GM21381 (cell line): ENCODE measurements at regions not wholly inside any gene's neighbourhood (a gene's known extent, or its start where the extent isn't known, plus 50 kb on each side); places are given as distances from the start of the nearest gene placed in this dataset.
"Not testable (repeated sequence)": the region's sequence is repeated elsewhere in the genome, so short reads cannot be mapped to it uniquely, and the experiment has no call there.

ENCODE experiments used
- ATAC-seq: cut with Tn5 transposase; IDR thresholded peaks from one replicate; pipeline ENCODE4 v1.9.1; 2021; ENCODE audit warnings: mild to moderate bottlenecking, moderate library complexity; ENCODE audit not compliant: unreplicated experiment

- ATAC-seq: no peak
These were observed 105.2 kb upstream of the EPHA3 start for GRCh38 chr3:89002191-89002590.

DNA sequence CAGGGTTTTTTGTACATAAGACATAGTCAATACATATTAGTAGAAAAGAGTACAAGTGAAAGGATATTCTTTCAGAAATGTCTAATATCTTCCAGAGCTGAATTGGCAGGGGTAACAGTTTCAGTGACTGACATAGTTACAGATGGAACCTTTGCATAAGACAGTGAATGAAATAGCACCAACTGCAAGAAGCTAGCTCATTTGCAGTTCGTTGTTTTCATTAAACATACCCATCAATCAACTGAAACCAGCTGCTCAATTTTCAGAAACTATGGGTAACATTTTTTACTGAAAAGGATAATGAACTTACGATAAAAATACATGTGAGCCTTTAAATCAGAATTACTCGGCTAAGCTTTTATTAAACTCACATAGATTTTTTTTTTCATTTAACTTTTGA lies 93.9 kb upstream of the EPHA3 start:
- ATAC-seq: no peak

- ATAC-seq: no peak
These were observed 89.9 kb upstream of the EPHA3 start for GRCh38 chr3:89017531-89017930.

GRCh38 chr3:89025185-89025584 lies 82.2 kb upstream of the EPHA3 start:
- ATAC-seq: no peak

DNA sequence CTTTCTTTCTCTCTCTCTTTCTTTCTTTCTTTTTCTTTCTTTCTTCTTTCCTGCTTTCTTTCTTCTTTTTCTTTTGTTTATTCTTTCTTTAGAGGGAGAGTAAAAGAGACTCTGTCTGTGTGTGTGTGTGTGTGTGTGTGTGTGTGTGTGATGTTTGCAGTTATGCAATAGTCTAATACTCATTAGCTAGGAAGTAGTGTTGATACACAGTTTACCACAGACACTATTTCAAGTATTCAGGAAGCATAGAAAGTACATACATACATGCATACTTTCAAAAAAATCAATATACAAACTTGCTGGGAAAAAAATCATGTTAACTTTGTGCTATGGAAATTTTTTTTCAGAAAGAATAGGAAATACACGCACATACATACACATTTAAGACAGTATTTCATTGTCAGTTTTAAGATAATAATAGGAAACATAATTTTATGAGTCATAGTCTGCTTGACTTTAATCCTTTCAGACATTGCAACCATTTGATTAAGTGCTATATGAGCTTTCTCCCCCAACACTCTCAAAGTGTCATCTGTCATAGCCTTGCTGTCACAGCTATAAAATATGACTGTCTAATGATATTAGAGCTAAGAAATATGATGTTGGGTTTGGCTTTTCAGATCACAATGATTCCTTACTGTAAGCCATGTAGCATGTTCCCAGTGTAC lies 74.9 kb upstream of the EPHA3 start:
- ATAC-seq: no peak

DNA sequence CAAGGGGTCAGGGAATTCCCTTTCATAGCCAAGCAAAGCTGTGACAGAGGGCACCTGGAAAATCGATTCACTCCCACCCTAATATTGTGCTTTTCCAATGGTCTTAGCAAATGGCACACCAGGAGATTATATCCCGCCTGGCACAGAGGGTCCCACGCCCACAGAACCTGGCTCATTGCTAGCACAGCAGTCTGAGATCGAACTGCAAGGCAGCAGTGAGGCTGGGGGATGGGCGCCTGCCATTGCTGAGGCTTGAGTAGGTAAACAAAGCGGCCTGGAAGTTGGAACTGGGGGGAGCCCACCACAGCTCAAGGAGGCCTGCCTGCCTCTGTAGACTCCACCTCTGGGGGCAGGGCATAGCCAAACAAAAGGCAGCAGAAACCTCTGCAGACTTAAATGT lies 72.7 kb upstream of the EPHA3 start:
- ATAC-seq: not testable (repeated sequence)

DNA sequence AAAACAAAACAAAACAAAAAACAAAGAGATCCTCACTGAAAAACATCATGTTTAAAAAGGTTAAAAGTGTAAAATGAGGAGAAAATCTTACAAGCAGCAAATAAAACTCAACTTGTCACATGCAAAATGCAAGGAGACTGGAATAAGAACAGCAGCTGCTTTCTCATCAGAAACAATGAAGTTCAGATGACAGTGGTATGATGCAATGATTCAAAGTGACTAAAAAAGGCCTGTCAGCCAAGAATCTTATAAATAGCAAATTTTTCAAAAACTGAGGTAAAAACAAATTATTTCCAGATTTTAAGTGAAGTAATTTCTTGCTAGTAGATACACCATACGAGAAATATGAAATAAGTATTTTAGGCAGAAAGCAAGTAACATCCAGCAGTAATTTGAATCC lies 68.6 kb upstream of the EPHA3 start:
- ATAC-seq: no peak

GRCh38 chr3:89042236-89042835 lies 65.1 kb upstream of the EPHA3 start:
- ATAC-seq: no peak

- no peak for ATAC-seq
These were observed 64.0 kb upstream of the EPHA3 start for GRCh38 chr3:89043406-89043932.

GRCh38 chr3:89046661-89047060 lies 60.8 kb upstream of the EPHA3 start:
- no peak for ATAC-seq

DNA sequence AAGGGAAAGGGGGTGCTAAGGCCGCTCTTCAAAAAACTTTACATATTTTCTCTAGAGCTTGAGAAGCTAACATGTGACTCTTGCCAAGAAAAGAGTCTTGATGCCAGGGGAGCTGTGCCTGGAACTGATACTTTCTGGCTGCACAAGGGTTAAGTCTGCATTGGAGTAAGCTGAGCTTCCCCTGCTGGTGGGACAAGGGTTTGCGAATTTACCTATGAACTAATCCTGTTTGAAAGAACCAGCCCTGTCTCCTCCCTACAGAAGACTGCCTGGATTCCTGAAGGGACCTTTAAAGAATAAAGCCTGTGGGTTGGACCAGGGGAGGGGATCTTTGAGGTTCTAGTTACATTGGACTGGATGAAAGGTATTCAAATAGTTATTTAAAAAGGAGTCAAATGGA lies 58.3 kb upstream of the EPHA3 start:
- no peak for ATAC-seq

DNA sequence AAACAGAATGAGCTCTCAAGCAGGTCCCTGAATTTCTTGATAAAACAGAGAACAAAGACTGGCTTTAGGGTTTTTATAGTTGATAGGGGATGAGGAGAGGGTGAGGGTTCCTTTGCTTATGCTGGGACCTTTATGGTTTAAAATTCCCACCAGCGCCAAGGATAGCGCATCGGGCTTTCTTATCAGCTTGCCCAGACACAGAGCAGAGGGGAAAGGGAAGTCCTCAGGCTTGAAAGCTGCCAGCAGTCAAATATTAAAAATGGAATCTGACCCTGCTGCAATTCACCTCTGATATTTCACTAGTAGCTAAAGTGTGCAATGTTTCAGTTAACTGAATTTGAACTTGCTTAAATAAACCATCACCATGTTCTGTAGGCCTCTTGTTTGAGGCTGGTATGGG lies 55.0 kb upstream of the EPHA3 start:
- no peak for ATAC-seq

GRCh38 chr3:89057398-89057797 lies 50.0 kb upstream of the EPHA3 start:
- no peak for ATAC-seq
